Muscle of arm (tissue), 1 donor: ENCODE measurements at regions not wholly inside any gene's neighbourhood (a gene's known extent, or its start where the extent isn't known, plus 50 kb on each side); places are given as distances from the start of the nearest gene placed in this dataset.
A peak's percentile ranks its signal among the peaks of the same experiment; 100 is the strongest.

Experiments used
- DNase-seq: peaks from one replicate; pipeline ENCODE4 v3.0.0-alpha.2; 2013

- DNase-seq, result no peak
Measured at GRCh38 chr5:12016159-12016746, 112.0 kb upstream of the CTNND2 start.

DNA sequence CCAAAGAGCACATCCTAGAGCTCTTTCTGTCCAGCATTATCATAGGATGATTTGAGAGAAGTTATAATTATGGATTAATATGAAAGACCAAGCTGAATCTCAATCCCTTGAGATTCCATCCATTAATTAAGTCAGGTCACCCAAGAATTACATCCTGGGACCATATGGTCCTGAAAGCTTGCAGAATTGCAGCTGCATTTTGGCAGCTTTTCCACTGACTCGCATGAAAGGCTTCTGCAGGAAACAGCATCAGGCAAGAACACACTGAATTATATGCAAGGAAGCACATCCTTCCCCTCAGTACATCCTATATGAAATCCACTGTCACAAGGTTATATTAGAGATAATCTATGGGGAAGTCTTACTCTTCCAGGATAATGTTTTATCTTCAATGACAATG lies 109.1 kb upstream of the CTNND2 start:
- no peak for DNase-seq

DNA sequence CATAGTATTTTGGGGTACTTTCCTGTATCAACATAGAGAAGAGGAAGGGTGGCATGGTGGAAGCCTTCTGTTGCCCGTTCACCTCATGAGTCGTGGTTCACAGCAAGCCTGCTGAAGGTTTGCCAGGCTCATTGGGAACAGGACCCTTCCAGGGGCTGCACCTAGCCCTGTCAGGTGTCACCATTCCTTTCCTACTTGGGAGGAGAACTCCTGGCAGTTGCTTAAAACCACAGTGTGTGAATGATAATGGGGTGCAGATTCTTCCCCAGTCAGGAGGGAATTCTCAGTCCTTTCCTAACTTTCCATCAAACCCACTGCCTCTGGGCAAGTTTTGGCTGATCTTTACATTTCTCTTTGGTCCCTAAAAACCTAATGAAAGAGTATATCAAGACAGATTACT lies 99.4 kb upstream of the CTNND2 start:
- no peak for DNase-seq

- no peak for DNase-seq
Measured at GRCh38 chr5:11998397-11998796, 94.2 kb upstream of the CTNND2 start.

DNA sequence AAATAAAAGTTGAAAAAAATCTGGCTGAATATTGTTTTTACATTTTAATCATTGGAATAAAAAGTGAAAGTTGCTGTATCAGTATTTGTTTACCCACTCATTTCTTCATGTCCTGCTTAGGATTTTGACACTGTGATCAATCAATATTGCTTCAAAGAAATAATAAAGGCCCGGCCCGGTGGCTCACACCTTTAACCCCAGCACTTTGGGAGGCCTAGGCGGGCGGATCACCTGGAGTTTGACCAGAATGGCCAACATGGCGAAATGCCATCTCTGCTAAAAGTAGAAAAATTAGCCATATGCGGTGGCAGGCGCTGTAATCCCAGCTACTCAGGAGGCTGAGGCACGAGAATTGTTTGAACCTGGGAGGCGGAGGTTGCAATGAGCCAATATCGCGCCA lies 93.7 kb upstream of the CTNND2 start:
- no peak for DNase-seq

GRCh38 chr5:11992518-11992917 lies 88.3 kb upstream of the CTNND2 start:
- DNase-seq, result no peak

DNA sequence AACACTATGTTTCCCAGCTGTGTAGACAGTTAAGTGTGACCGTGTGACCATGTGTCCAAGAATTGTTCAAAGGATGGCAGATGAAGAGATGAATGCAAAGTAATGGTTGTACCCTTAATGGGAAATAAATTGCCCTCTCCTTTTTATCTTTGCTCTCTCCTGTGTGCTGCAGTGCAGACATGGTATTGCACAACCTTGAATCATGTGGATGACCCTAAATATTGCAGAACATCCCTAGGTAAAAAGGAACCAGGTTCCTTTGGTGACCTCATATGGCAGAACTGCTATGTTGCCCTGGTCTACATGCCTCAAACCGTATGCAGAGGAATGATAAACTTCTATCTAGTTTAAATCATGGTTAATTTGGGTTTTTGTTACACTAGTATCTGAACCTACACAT lies 81.7 kb upstream of the CTNND2 start:
- no peak for DNase-seq

- DNase-seq, result no peak
Measured at GRCh38 chr5:11984196-11984595, 80.0 kb upstream of the CTNND2 start.

DNA sequence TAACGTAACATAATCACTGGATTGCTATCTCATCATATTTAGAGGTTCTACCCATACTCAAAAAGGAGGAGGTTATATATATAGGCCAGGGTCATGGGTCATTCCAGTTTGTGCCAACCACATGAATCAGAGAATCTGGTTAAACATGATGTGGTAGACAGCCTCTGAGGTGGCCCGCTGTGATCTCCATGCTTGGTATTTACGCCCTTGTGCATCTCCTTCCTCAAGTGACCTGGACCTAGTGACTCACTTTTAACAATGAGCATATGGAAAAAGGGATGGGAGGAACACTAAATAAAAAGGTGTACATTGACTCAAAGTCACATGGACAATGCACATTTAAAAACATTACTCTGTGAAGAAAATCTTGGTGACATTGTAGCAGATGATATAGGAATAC lies 77.7 kb upstream of the CTNND2 start:
- no peak for DNase-seq

- DNase-seq, result no peak
Measured at GRCh38 chr5:11977904-11978303, 73.7 kb upstream of the CTNND2 start.

- no peak for DNase-seq
Measured at GRCh38 chr5:11973469-11973868, 69.2 kb upstream of the CTNND2 start.

DNA sequence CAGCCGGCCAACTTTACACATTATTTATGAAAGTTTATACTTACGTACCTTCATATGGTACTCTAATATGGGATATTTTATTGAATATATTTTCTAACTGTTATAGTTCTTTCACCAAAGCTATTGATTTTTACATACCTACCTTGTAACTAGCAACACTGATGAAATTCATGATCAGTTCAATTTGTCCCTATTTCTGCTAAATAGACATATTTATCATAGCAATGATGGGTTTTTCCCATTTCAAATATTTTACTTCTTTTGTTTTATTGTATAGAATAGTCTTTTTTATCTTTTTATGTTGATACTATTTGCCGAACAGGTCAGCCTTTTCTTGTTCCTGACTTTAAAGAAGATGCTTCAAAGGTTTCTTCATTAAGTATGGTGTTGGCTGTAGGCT lies 59.0 kb upstream of the CTNND2 start:
- no peak for DNase-seq

- no peak for DNase-seq
Measured at GRCh38 chr5:11962122-11962521, 57.9 kb upstream of the CTNND2 start.

DNA sequence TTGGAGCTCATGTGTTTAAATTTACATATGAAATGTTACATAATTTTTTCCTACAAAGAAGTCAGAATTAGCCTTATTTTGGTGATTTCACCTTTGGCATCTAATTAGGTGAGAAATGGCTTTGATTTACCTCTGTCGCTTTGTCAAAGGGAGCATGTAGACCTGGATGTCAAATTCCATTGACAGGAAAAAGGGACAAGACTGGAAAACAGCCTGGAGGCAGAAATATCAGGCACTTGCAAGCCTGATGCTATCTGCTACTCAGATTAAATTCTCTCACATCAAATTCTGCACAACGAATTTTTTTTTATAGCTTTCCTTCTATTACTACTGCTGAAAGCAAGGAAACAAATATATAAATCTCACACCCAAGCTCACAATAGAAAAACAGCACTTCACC lies 54.1 kb upstream of the CTNND2 start:
- DNase-seq, result no peak

DNA sequence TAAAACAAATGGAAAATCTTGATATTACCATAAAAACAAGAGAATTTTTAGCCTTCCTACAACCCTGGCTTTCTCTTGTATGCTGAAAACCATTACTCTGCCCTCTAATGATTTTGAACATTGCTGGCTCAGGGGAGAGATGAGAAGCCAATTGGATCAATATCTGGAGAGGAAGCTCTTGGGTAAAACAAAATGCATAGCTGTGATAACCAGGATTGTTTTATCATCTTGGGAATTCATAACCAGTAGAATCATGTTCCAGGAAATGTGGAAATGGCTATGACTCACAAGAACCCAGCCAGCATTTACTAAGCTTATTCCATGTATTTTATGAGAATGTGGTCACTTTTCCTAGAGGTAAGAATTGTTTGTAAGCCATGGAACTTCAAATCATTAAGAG lies 51.1 kb upstream of the CTNND2 start:
- DNase-seq, result peak; percentile 61
